RWPE2 (cell line): ENCODE measurements at regions not wholly inside any gene's neighbourhood (a gene's known extent, or its start where the extent isn't known, plus 50 kb on each side); places are given as distances from the start of the nearest gene placed in this dataset.

Source experiments
- ATAC-seq: fragments of 200-7000 bp; cut with Tn5 transposase; 3 replicates; pipeline ENCODE4 v1.9.1; 2021; ENCODE audit warnings: low read depth
- DNase-seq: peaks from one replicate; pipeline ENCODE4 v3.0.0-alpha.2; 2020; ENCODE audit warnings: low spot score
- H3K27ac ChIP-seq: fragments of 450-650 bp; 2 replicates; pipeline ENCODE4 v1.5.1; 2017; ENCODE audit warnings: mild to moderate bottlenecking; ENCODE audit not compliant: poor library complexity, severe bottlenecking
- H3K27me3 ChIP-seq: fragments of 250-450 bp; sonication (Bioruptor Pico); 2 replicates; pipeline ENCODE4 v1.5.1; 2021; ENCODE audit warnings: mild to moderate bottlenecking, moderate library complexity; ENCODE audit not compliant: insufficient read depth, poor library complexity, severe bottlenecking
- H3K36me3 ChIP-seq: fragments of 250-450 bp; sonication (Bioruptor Pico); 2 replicates; pipeline ENCODE4 v1.5.1; 2020; ENCODE audit warnings: low read depth, mild to moderate bottlenecking, moderate library complexity
- H3K4me1 ChIP-seq: fragments of 250-450 bp; sonication (Bioruptor Pico); 2 replicates; pipeline ENCODE4 v1.5.1; 2021; ENCODE audit warnings: mild to moderate bottlenecking, moderate library complexity; ENCODE audit not compliant: insufficient read depth, poor library complexity, severe bottlenecking
- H3K4me3 ChIP-seq: fragments of 250-450 bp; sonication (Bioruptor Pico); 2 replicates; pipeline ENCODE4 v1.5.1; 2021; ENCODE audit warnings: mild to moderate bottlenecking, moderate library complexity; ENCODE audit not compliant: severe bottlenecking
- H3K9me3 ChIP-seq: fragments of 250-450 bp; sonication (Bioruptor Pico); 2 replicates; pipeline ENCODE4 v1.5.1; 2021; ENCODE audit warnings: mild to moderate bottlenecking, moderate library complexity; ENCODE audit not compliant: severe bottlenecking
- TF ChIP-seq, protein P1 (sequence below): fragments of 450-650 bp; IDR thresholded peaks from one replicate; pipeline ENCODE4 v1.5.1; 2017; ENCODE audit warnings: mild to moderate bottlenecking, moderate library complexity; ENCODE audit not compliant: poor library complexity, severe bottlenecking

DNA sequence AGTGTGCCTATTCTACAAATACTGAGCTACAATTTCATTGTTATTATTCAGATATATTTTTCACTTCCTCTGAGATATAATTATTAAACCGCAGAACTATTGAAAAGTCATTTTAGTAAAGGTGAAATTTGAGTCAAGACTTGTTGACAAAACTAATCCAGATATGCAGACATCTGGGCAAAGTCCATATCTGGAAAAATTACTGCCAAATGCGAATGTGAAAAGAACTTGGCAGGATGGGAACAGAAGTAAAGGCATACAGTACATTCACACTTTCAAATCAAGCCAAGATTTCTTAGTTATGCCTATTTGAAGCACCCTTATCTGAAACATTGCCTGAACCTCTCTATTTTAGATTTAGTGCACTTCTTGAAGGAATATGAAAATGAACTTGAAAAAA lies 923.6 kb downstream of the CCDC85A start:
- H3K27ac ChIP-seq: no peak overlapping the region
- no peaks in the 10 kb centered on the region for H3K4me1 ChIP-seq
- no peak for DNase-seq
- H3K9me3 ChIP-seq: no peaks in the 10 kb centered on the region
- no peak for ATAC-seq
- no peak overlapping the region for H3K4me3 ChIP-seq
- H3K36me3 ChIP-seq: no peaks in the 10 kb centered on the region
- H3K27me3 ChIP-seq: no peaks in the 10 kb centered on the region
- TF ChIP-seq, protein P1, sequence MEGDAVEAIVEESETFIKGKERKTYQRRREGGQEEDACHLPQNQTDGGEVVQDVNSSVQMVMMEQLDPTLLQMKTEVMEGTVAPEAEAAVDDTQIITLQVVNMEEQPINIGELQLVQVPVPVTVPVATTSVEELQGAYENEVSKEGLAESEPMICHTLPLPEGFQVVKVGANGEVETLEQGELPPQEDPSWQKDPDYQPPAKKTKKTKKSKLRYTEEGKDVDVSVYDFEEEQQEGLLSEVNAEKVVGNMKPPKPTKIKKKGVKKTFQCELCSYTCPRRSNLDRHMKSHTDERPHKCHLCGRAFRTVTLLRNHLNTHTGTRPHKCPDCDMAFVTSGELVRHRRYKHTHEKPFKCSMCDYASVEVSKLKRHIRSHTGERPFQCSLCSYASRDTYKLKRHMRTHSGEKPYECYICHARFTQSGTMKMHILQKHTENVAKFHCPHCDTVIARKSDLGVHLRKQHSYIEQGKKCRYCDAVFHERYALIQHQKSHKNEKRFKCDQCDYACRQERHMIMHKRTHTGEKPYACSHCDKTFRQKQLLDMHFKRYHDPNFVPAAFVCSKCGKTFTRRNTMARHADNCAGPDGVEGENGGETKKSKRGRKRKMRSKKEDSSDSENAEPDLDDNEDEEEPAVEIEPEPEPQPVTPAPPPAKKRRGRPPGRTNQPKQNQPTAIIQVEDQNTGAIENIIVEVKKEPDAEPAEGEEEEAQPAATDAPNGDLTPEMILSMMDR: no peak

DNA sequence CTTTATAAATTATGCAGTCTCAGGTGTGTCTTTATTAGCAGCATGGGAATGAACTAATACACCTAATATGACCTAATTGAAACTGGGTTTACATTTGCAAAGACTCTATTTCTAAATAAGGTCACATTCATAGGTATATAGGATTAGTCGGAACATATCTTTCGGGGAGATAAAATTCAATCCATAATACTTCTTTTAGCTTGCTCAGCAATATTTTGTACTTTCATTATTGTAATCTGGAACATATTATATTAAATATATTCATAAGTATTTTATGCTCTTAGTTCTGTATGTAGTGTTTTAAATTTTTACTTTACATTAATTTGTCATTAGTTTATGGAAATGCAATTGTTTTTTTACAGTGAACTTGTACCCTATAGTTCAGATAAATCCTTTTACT lies 927.7 kb downstream of the CCDC85A start:
- Histone ChIP-seq H3K36me3 (no peaks in the 10 kb centered on the region), H3K4me3 (no peak overlapping the region), H3K27me3 (no peaks in the 10 kb centered on the region), H3K4me1 (no peaks in the 10 kb centered on the region), H3K27ac (no peak overlapping the region), H3K9me3 (no peaks in the 10 kb centered on the region)
- ATAC-seq (no peak), DNase-seq (no peak)
- TF ChIP-seq, protein P1: no peak

DNA sequence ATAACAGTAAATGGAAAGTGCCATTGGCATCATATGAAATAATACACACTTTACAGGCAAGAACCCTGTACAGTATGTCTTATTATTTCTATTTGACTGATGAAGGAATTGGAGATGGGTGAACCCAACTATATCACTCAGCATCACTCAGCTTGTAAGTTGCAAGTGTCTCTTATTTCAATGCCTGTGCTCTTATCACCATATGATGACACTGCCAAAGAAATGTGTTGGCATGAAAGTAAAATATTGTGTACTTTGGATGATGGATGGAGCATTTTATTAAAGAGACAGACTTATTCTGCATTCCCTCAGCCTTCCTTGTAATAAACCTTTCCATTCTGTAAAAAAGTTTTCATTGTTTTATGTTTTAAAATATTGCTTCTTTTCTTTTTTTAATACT lies 927.5 kb upstream of the VRK2 start:
- ATAC-seq (no peak), DNase-seq (no peak)
- no peak overlapping the region for H3K27ac ChIP-seq
- H3K9me3 ChIP-seq: no peaks in the 10 kb centered on the region
- no peaks in the 10 kb centered on the region for H3K27me3 ChIP-seq
- TF ChIP-seq, protein P1: no peak
- H3K4me1 ChIP-seq: no peaks in the 10 kb centered on the region
- H3K36me3 ChIP-seq: no peaks in the 10 kb centered on the region
- H3K4me3 ChIP-seq: no peak overlapping the region

DNA sequence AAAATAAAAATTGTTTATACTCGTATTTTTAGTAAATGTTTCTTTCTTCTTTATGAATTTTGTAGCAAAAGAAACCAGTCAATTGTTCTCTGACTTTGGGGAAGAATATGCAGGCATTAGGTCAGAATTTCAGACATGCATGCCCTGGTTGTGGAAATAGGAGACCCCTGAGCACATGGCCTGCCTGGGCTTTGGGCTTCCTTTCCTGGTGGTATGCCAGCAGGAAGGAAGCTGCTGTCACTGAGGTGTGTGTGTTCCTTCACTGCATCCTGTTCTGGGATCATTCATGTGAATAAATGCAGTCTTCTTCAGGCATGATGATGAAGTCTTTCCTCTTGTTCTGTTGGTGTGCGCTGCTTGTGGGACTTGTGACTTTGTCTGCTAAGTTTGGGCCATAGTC lies 920.2 kb upstream of the VRK2 start:
- Histone ChIP-seq H3K27ac (no peak overlapping the region), H3K9me3 (no peaks in the 10 kb centered on the region), H3K36me3 (no peaks in the 10 kb centered on the region), H3K4me1 (no peaks in the 10 kb centered on the region), H3K4me3 (no peak overlapping the region), H3K27me3 (no peaks in the 10 kb centered on the region)
- no peak for DNase-seq
- TF ChIP-seq, protein P1: no peak
- ATAC-seq: no peak

DNA sequence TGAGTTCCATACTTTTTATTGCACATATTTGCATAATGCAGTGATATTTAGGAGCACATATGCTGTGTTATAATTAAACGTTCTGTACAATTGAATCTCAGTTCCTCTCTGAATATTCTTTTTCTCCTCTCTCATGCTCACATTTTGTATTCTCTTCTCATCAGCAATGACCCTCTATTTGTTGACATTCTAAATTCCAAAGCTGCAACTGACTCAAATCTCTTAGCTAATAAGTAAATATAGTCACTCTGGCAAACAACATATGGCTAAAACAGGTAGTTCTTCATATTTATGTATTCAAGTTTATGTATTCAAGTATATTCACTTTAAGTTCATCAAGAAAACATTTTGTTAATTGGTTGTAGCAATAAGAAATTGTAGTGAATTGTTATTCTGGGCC lies 907.4 kb upstream of the VRK2 start:
- H3K36me3 ChIP-seq: no peaks in the 10 kb centered on the region
- H3K4me3 ChIP-seq: no peak overlapping the region
- H3K4me1 ChIP-seq: no peaks in the 10 kb centered on the region
- H3K27ac ChIP-seq: no peak overlapping the region
- no peaks in the 10 kb centered on the region for H3K9me3 ChIP-seq
- TF ChIP-seq, protein P1: no peak
- no peak for ATAC-seq
- H3K27me3 ChIP-seq: no peaks in the 10 kb centered on the region
- DNase-seq: no peak
